ENCODE measurements at regions not wholly inside any gene's neighbourhood (a gene's known extent, or its start where the extent isn't known, plus 50 kb on each side); places are given as distances from the start of the nearest gene placed in this dataset.

GRCh38 chr9:8074713-8075286 is 275.2 kb upstream of the DMAC1 start:
- no peak for DNase-seq

DNA sequence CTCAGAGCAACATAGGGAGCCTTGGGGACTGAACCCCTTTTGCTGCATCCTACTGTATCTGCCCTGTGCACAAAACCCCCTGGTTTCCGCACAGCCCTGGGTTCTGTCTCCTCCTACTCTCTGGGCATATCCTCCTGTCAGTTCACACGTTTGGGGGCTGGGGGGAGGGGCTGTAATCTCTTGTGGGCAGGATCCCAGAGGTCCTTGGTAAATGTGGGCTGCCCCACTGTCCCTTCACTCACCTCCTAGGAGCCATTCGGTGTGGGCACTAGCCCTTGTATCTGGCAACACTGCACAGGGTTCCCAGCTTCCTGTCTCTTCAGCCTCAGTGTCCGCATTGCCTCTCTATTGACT is 271.8 kb upstream of the DMAC1 start:
- DNase-seq = peak; percentile 61

GRCh38 chr9:8070779-8071444 is 271.3 kb upstream of the DMAC1 start:
- no peak for DNase-seq

DNA sequence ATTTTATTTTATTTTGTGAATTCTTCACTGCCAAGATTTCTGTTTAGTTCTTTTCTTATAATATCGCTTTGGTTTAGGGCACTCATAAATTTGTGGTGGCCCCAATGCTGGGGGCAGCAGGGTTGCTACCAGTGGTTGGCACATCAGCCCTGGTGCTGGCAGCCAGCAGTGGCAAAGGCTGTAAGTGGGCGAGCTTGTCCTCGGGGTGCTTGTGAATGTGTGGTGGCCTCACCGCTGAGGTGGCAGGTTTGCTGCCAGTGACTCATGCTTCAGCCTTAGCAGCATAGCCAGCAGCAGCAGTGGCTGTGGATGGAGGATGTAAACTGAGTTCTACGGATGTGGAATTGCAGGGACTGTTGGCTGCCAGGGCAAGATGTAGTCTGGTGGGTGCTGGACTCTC is 262.9 kb upstream of the DMAC1 start:
- DNase-seq = peak; percentile 51

GRCh38 chr9:8053501-8053900 is 253.9 kb upstream of the DMAC1 start:
- no peak for DNase-seq

DNA sequence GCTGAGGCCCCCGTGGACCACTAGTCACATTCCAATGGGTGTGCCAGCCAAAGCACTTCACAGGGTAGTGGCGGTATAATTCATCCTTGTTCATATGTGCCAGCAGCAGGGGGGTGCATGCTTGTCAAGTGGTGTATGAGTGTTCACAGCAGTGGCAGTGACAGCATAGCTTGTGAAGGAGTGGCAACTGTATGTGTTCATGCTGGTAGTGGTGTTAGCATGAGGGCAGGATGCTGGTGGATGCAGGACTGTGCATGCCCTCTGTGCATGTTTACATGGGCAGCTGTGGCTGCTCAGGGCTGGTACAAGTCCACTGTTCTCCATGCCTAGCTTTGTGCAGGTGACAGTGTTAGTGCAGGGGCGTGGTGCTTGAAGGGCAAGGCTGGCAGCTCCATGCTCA is 253.4 kb upstream of the DMAC1 start:
- no peak for DNase-seq

DNA sequence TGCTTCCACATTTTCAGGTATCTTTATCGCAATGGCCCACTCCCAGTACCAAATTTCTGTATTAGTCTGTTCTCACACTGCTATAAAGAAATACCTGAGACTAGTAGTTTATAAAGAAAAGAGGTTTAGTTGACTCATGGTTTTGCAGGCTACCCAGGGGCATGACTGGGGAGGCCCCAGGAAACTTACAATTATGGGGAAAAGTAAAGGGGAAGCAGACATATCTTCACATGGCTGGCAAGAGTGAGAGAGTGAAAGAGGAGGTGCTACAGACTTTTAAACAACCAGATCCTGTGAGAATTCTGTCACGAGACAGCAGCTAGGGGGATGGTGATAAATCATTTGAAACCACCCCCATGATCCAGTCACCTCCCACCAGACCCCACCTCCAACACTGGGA is 238.2 kb upstream of the DMAC1 start:
- DNase-seq = no peak

DNA sequence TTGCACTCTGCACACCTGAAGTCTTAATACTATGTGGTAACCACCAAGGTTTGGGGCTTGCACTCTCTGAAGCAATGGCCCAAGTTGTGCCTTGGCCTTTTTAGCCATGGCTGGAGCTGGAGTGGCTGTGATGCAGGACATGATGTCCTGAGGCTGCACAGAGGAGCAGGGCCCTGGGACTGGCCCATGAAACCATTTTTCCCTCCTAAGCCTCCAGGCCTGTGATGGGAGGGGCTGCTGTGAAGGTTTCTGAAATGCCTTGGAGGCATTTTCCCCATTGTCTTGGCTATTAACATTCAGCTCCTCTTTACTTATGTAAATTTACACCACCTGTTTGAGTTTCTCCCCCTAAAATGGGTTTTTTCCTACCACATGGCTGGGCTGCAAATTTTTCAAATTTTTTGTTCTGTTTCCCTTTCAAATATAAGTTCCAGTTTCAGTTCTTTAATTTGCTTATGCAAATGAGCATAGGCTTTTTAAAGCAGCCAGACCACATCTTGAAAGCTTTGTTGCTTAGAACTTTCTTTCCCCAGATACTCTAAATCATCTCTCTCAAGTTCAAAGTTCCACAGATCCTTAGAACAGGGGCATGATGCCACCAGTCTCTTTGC is 237.4 kb upstream of the DMAC1 start:
- no peak for DNase-seq

DNA sequence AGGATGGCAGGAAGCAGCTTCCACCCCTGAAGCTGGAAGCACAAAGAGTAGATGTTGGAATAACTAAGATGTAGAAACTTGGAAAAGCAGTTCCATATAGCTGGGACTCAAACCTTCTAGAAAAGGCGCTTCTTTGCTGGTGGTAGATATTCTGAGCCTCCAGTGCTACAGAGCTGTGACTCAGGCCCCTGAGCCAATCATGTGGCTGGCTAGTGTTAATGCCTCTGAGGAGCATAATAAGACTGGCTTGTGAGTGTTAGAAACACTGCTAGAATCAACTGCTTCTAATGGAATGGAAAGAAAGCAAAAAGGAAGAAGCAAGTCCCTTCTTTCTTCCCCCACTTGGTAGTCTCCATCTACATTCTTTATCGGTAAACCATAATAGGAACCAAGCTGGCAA is 234.2 kb upstream of the DMAC1 start:
- no peak for DNase-seq

DNA sequence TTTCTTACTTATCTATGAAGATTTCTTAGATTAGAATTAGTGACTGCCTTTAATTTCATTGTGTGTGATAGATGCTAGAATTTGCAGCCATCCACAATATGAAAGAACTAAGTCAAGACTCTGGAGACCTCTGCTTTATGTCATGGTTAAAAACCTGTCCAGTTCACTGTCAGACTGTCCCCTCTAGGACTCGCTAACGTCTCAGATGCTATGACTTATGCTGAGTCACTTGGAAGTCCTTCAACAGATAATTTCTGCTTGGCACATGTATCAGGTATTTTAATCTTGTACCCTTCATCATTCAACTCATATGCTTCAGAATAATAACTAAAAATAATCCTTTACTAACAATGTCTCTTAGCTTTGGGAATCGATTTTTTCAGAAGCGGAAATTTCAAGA is 230.5 kb upstream of the DMAC1 start:
- DNase-seq = no peak

DNA sequence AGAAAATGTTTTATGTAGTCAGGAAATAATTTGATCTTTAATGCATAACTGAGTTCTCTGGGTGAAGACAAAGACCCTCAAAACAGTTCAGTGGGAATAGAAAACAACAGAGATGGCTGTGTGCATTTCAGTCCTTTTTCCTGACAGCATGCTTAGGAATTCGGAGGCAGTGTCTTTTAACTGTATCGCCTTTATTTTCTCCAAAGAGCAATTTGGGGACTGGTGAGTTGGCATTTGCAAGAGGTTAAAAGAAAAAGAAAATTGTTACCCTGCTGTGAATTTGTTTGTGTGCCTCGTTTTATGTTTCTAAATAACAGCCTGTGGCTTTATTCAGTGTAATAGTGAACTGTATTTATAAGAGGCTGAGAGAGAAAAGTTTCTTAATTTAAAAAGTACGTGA is 227.8 kb upstream of the DMAC1 start:
- no peak for DNase-seq

DNA sequence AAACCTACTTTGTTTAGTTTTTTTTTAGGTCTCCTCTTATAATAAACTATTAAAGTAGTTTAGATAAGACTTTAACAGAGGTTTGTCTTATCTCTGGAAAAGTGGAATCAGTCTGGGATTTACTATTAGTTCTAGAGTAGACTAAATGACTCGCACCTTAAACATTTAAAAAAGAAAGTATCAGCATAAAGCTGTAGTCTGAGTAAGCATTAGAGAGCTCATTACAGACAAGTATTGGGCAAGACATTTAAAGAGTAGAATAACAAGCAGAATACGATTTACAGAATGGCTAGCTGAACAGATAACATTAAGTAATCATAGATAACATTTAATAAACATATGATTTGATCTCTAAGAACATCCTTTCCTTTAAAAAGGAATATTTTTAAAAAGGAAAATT is 226.0 kb upstream of the DMAC1 start:
- no peak for DNase-seq

DNA sequence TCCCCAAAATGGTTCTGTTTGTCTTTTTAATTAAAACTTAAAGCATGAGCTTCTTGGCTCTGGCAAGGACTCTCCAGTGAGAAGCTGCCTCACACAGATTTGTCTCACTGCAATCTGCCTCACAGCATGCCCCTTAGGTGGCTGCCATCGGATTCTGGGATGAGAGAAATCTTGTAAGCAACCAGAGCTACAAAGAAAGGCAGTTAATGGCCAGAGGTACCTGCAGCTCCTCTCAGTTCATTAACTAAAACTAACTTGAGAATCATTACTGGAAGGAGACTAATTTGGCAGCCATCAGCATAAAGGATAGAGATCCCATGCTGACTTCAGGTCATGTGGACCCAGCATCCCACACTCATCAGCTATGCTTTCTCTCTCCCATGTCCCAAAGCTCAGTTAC is 220.6 kb upstream of the DMAC1 start:
- no peak for DNase-seq

DNA sequence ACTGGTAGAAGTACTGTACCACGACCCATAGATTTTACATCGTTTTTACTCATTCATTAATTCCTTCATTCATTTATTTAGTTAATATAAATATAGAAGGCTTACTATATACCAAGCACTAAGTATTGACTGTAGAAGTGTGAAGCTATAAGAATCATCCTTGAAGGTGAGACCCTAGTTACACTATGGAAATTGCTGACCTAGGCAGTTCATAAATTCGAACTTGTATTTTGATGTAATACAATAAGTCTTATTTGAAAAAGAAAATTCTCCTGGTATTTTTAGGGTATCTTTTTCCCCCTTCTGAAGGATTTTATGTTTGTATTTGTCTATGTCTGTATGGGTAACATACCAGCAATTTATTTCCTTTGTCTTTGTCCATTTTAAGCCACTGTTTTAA is 220.1 kb upstream of the DMAC1 start:
- no peak for DNase-seq

DNA sequence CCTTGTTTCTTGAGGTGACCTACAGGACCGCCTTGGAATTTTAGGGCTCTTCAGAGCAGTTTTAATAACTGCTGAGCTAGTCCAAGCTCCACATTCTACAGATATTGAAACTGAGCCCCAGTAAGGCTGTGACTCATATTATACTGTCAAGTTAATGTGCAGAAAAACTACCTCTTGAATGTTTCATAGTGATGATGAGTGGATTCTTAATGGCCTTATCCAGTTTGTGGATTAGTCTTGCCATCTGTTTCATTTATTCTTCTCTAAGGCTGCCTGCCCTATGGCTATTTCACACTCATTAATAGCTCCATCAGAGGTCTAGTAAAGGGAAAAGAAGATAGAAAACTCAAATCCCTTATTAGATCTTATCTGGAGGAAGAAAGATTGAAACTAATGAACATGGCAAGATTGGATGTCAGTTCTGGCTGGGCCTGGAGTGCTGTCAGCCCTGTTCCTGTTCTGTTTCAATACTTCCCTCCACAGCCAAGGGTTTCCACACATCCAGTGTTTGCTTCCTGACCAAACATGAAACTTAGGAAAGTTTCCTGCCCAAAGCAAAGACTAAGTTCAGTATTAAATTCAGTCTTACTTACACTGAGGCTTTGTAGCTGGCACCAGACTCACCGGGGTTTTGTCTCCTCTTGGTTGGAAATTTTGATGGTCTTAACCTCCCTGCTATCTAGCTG is 215.6 kb upstream of the DMAC1 start:
- no peak for DNase-seq

GRCh38 chr9:8012986-8013385 is 213.4 kb upstream of the DMAC1 start:
- peak; percentile 76 for DNase-seq

DNA sequence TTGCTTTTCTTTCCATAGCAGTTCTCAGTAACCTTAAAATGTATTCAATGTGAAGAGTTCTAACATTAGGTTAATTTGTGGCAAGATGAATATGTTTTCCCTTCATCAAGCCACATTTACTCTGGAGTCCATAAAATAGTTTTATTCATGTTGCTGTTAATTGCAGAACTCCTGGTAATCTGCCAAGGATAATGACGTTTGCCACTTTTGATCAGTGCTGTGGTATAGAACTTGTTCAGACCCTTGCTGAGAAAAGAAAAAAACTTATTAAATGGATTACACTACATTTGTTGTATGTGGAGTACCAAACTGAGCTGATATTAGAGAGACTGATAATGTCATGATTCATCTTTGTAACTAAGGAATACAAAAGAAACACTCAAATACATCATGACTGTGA is 212.4 kb upstream of the DMAC1 start:
- DNase-seq = no peak

- no peak for DNase-seq
Measured at GRCh38 chr9:7996558-7996957, 197.0 kb upstream of the DMAC1 start.

- DNase-seq = no peak
Measured at GRCh38 chr9:7988644-7989280, 189.2 kb upstream of the DMAC1 start.

DNA sequence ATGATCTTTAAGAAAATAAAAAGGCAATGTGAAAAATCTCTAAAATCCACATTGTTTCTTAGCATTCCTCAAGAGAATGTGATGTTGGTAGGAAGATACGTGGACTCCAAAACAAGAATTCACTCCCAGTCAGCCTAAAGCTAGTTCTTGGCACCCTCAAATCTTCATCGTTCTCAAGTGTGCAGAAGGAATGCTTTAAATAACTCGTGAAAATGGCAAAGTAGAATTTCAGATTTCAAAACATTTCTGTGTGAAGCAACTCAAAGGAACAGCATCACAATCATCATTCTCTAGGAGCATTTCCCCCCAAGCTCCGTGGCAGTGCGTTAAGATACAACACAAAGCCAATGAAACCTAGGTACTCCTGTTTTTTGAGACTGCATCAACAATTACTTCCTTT is 185.1 kb upstream of the DMAC1 start:
- DNase-seq = no peak

GRCh38 chr9:7984203-7984602 is 184.6 kb upstream of the DMAC1 start:
- DNase-seq = no peak

- DNase-seq = no peak
Measured at GRCh38 chr9:7983490-7983889, 183.9 kb upstream of the DMAC1 start.

DNA sequence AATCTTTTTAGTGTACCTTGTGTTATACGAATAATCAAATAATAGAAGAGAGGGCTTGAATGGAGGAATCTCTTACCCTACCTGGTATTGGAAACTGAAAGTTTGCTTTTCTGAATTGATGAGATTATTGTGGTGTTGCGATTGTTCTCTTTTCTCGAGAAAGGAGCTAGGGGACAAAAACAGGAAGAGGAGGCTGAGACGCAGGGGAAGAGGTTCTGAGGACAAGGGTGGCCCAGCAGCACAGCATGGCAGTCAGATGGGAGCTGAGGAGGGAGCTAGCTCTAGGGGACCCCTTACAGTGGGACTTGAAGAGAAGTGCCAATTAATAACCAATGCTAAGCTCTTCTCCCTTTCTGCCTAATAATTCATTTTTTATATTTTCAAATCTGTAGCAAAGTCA is 183.3 kb upstream of the DMAC1 start:
- no peak for DNase-seq

Data from islet precursor cell (in vitro differentiated cells).